ENCODE measurements at regions not wholly inside any gene's neighbourhood (a gene's known extent, or its start where the extent isn't known, plus 50 kb on each side); places are given as distances from the start of the nearest gene placed in this dataset.

DNA sequence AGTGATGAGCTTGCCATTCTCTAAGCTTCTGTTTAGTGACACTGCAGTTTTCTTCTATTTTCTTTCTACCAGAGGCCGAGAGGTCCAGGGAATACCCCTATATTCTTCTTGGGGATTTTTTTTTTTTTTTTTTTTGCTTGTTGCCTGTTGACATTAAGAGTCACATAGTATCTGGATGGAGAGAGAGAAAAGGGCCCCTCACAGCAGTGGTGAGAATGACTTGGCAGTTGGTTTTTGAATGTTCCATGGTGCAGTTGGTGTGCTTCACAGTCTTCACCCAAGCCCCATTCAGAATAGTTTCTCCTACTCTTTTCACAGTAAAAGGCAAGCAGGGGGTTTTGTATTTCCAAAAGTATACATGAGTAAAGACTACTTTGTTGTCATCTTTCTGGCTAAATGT is 577.9 kb downstream of the LMO7 start:
- DNase-seq (ENCODE audit: low spot score), result no peak
- intact Hi-C loops (cut with DNase I), result loop anchor here (10.0 kb wide), 1 partner anchor 339 kb away; no protein-coding TSS in a partner anchor

DNA sequence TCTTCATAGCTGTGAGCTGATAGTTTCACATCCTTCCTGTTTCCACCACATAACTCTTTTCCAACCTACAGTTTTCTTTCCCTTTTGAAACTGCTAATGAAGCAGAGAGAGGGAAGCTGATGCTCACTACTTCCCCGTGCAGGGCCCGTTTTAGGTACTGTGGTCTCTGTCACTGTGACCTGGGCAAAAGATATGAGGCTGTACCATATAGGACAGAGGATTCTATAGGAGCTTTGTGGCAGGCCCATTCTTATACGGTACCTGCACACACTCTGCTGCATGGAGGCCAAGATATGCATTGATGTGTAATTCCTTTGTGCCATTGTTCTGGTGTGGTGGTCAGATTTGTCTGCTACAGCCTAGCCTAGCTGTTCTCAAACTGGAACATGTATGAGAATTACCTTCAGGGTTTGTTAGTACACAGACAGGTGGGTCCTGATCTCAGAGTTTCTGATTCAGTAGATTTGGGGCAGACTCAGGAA is 577.3 kb downstream of the LMO7 start:
- no peak for DNase-seq (ENCODE audit: low spot score)
- intact Hi-C loops (cut with DNase I), result loop anchor here (10.0 kb wide), 1 partner anchor 339 kb away; no protein-coding TSS in a partner anchor

DNA sequence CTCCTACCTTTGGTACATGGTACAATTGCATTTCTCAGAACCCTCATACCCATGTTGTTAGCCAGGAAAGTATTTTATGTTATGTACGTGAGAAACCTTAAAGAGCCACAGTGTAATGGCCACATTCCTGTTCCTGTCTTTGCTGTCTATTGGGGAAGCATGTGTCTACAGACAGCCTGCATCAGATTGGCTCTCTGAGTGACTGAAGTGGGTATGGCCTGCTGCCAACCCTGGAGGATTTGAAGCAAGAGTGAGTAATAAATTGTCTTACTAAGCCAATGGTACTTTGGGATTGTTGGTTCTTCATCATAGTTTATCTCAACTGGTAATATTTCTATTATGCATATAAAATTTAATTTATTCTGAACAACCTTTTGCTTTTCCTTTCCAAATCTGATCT is 574.1 kb downstream of the LMO7 start:
- no peak for DNase-seq (ENCODE audit: low spot score)

DNA sequence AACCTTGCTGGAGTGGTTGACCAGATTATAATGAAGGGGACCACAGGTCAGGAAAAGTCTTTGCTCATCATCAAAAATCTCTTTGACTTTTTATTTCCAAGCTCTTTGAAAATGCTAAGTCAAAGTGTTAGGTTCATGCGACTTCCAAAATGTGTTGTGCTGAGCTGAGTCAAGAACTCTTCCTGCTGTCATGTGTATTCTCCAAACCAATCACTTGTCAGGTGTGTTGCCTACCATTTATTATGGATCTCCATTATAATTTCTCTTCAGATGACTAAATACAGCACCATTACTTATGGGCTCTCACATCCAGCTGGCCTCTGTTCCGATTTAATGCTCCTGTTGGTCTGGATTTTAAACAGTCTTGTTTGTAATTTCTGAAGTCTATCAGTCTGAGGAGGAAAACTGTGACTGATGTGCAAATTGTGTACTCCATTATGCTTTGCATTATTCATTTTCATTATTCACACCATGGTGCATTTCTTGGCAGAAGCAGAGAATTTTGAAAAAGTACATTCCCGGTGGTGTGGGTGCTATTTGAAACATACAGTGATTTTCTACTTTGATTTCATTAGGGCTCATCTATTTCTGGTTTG is 562.5 kb downstream of the LMO7 start:
- intact Hi-C loops (cut with DNase I), result no loop called here
- no peak for DNase-seq (ENCODE audit: low spot score)

More for the DNA sequence above, 574.1 kb downstream of the LMO7 start:
- intact Hi-C loops (cut with DNase I), result loop anchor here (10.0 kb wide), 1 partner anchor 335 kb away; no protein-coding TSS in a partner anchor

DNA sequence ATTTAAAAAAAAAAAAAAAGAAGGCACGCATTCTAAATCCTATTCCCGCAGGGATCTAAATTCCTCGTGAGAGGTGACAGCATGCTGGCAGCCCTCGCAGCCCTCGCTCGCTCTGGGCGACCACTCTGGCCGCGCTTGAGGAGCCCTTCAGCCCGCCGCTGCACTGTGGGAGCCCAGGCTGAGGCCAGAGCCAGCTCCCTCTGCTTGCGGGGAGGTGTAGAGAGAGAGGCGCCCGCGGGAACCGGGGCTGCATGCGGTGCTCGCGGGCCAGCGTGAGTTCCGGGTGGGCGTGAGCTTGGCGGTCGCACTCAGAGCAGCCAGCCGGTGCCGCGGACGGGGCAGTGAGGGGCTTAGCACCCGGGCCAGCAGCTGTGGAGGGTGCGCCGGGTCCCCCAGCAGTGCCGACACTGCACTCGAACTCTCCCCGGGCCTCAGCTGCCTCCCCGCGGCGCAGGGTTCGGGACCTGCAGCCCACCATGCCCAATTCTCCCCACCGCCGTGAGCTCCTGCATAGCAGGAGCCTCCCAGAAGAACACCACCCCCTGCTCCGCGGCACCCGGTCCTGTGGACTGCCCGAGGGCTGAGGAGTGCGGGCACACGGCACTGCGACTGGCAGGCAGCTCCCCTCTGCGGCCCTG is 553.9 kb downstream of the LMO7 start:
- DNase-seq (ENCODE audit: low spot score), result no peak
- intact Hi-C loops (cut with DNase I), result no loop called here

DNA sequence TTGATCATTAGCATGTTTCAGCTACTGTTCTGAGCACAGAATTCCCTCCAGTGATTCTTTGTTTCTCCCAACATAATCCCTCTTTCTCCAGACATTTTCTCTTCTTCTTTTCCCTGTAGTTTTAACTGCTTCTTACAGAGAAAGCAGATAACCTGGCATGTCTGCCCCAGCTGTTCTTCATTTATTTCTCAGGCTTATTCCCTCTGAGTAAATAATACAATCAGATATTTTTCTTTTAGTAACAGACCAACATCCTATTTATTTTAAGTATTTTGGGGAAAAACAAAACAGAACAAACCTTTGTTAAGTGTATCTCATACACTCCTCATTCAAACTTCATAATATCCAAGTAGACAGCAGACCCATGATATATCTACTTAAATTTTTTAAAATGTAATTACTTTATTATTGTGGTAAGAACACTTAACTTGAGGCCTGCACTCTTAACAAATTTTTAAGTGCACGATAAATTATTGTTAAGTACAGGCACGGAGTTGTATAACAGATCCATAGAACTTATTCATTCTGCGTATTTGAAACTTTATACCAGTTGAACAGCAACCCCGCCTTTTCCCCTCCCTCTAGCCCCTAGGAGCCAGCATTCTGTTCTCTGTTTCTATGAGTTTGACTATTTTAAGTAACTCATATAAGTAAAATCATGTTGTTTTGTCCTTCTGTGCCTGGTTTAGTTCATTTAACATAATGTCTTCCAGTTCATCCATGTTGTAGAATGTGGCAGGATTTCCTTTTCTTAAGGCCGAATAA is 540.0 kb downstream of the LMO7 start:
- intact Hi-C loops (cut with DNase I), result no loop called here

DNA sequence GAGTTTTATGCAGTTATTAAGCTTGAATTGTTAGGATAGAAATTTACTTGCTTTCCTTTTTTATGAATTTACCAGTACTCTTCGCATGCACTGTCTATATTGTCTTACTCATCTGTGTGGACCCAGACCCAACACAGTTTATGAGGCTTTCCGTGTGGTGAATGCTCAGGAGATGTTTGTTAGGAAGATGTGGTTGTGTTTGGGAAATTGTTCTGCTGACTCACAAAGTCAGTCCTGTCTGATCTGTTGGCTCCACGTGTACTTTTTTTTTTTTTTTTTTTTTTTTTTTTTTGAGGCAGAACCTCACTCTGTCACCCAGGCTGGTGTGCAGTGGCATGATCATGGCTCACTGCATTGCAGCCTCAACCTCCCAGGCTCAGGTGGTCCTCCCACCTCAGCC is 532.5 kb downstream of the LMO7 start:
- intact Hi-C loops (cut with DNase I), result no loop called here
- DNase-seq (ENCODE audit: low spot score), result no peak

More for the DNA sequence above, 540.0 kb downstream of the LMO7 start:
- DNase-seq (ENCODE audit: low spot score), result no peak

DNA sequence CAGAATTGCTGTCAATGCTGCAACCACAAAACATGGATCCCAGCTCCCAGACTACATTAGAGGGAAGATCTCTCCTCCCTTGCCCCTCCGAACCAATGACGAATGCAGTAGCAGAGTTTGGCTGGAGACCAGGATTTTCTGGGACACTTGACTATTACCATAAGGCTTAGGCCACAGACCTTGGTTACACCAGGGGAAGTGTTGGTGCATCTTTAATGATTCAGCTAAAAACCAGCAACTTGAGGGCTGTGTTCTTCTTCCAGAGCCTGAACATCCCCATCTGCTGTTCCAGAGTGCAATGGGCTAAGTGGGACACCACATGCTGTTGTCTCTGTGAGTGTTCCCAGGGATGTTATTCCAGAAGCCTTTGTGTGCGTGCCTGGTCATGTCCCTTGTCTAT is 528.2 kb downstream of the LMO7 start:
- no peak for DNase-seq (ENCODE audit: low spot score)
- intact Hi-C loops (cut with DNase I), result no loop called here

DNA sequence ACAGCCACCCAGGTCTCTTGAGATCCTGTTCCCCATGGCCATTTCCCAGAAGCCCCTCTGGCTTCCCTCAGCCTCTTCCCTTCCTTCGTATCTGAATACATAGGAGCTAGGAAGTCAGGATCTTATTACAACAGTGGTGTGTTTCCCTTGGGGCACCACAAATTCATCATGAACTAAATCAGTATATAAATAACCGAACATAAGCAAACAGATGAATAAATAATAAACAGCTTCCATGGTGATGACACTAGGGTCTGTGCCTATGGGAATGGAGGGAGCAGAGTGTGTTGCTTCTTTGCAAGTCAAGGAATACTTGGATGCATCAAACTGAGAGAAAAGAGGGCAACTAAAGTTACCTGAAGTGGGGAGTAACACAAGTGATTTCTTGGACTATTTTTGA is 527.6 kb downstream of the LMO7 start:
- intact Hi-C loops (cut with DNase I), result no loop called here
- DNase-seq (ENCODE audit: low spot score), result no peak

DNA sequence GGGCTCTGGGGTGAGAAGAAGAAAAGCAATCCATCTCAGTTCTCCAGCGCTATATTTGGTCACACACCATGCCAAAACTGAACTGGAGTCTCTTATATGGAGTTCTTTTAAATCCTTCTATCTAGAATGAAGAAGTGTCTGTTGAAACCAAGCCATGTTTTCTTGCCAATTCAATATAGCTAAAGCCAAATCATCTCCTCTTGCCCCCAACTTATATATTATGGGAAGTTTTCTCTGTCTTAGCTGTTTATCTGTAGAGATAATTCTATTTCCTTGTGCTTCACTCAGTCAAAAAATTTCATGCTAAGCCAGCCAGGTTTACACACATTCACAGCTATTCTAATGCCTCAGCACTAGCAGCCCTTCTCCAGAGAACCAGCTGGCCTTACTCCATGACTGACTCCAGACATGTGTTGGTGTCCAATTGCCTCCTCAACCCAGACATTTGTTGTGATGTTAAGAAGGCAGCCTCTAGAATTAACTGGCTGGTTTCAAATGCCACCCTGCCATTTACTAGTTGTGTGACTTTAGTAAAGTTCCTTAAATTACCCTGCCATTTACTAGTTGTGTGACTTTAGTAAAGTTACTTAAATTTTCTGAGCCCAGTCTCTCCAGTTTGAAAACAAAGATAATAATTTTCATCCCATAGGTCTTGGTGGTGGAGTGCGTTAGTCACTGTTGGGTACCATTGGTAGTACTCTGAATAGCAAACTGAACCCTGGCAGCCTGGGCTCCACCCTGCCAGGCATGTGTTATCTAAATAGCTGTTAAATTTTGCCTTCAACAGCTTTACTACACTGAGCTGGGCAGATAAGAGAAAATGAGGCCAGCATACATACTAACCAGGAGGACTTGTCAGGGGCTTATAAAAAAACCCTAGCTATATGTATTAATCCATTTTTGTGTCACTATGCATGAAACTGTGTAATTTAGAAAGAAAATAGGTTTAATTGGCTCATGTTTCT is 525.1 kb downstream of the LMO7 start:
- intact Hi-C loops (cut with DNase I), result no loop called here
- no peak for DNase-seq (ENCODE audit: low spot score)

DNA sequence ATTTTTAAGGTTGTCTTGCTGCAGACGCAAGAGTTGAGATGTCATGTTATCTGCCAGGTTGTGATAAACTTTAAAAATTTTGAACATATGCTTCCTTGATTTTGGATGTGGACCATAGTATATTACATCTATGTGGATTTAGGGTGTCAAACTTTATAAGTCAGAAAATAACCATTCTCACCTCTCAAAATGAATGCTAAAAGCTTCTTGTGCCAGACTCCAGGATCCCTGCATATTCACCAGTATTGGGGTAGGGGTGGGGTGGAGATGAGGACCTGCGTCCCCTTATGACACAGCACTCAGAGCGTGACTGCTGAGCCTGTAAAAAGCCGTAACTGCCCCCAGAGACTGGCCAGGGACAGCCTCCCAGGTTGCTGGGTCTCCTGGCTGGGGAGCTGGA is 524.4 kb downstream of the LMO7 start:
- no peak for DNase-seq (ENCODE audit: low spot score)
- intact Hi-C loops (cut with DNase I), result no loop called here

DNA sequence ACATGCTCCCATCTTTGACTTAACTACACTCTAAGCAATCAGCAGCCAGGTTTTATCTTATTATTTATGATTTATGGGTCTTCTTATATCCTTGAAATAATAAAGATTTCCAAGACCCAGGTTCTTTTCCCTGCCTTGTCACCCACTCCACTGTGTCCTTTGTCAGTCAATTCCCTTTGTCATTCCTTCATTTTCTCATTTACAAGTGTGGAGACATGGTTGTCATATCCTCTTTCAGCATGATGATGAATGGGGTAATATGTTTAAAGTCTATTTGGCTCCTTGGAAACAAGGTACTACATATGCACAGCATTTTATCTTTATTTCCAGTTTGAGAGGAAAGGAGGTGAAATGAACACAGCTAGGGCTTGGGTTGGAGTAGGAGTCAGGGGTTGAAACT is 521.8 kb downstream of the LMO7 start:
- DNase-seq (ENCODE audit: low spot score), result no peak
- intact Hi-C loops (cut with DNase I), result loop anchor here (10.0 kb wide), 1 partner anchor 233 kb away; no protein-coding TSS in a partner anchor

DNA sequence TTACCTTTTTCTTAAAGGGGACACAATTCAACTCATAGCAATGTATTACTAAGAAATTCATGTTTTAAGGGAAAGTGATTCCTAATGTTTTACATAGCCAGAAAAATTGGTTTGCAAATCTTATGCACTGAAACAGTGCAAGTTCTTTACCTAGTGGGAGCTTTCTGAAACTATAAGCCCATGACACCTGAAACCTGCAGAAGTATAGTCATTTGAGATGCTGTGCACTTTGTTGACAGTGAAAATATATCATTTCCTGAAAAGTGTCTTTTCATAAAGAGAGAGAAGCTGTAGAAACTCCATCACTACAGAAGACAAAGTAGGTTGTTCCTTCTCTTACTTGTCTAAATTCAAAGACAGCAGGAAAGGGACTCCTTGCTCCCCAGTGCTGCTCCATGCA is 517.1 kb downstream of the LMO7 start:
- intact Hi-C loops (cut with DNase I), result loop anchor here (10.0 kb wide), 1 partner anchor 228 kb away; no protein-coding TSS in a partner anchor

DNA sequence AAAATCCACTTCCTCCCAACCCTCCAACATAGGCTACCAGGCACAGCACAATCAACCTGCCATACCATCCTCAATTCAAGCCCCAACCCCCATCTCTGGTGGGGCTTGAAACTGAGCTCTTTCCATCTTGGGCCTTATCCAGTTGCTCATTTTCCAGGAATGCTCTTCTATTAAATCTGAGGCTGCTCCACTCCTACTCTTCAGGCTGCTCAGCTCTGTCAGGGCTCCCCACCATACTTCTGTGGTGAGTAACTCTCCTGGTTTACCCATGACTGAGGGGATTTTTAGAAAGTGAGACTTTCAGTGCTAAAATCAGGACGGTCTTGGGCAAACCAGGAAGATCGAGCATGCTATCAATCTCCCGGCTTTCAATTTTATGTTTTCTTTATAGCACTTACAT is 512.8 kb downstream of the LMO7 start:
- no peak for DNase-seq (ENCODE audit: low spot score)
- intact Hi-C loops (cut with DNase I), result no loop called here

More for the DNA sequence above, 517.1 kb downstream of the LMO7 start:
- no peak for DNase-seq (ENCODE audit: low spot score)

DNA sequence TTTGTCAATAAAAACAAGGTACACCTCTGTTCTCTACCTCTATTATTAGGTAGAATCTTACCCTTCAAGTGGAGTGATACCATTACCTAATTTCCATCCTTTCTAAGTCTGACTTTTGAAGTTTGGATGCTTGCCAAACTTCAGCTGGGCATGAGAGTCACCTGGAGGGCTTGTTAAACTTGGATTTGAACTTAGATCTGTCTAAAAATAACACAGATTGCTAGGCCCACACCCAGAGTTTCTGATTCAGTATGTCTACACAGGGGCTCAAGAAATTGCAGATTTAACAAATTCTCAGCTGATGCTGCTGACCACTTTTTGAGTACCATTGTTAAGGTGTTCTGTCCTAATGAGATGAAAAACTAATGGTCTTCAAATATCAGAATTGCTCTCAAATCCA is 512.2 kb downstream of the LMO7 start:
- intact Hi-C loops (cut with DNase I), result no loop called here

DNA sequence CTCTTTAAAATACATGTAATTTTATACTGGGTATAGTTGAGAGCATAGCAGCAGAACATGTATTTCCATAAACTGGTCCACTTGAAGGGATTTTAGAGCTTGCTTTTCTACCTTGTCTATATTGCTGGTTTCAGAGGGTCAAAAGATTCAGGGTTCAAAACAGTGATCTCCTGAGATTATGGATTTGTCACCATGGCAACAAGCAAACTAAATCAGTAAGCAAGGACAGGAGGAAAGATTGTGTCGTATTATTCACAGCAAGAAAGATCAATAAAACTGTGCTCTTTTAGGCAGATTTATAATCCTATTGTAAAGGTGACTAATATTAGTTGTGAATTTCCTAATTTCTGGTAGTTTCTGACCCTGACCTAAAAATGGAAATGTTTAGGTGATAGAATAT is 496.4 kb downstream of the LMO7 start:
- DNase-seq (ENCODE audit: low spot score), result no peak
- intact Hi-C loops (cut with DNase I), result no loop called here

More for the DNA sequence above, 512.2 kb downstream of the LMO7 start:
- no peak for DNase-seq (ENCODE audit: low spot score)

DNA sequence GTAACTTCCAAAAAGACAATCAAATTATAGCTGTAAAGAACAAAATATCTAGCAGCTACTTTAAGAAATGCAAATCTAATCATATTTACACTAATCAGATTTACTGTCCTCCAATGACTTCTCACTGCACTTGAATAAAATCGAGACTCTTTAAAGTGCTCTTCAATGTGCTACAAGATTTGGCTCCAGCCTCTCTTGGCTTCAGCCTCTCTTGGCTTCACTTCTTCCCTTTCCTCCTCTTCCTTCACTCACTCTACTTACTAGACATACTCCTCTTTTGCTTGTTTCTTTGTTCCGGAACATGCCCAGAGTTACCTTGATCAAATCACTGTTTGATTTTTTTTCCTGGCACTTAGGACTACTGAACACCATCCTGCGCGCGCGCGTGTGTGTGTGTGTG is 495.4 kb downstream of the LMO7 start:
- no peak for DNase-seq (ENCODE audit: low spot score)
- intact Hi-C loops (cut with DNase I), result no loop called here

DNA sequence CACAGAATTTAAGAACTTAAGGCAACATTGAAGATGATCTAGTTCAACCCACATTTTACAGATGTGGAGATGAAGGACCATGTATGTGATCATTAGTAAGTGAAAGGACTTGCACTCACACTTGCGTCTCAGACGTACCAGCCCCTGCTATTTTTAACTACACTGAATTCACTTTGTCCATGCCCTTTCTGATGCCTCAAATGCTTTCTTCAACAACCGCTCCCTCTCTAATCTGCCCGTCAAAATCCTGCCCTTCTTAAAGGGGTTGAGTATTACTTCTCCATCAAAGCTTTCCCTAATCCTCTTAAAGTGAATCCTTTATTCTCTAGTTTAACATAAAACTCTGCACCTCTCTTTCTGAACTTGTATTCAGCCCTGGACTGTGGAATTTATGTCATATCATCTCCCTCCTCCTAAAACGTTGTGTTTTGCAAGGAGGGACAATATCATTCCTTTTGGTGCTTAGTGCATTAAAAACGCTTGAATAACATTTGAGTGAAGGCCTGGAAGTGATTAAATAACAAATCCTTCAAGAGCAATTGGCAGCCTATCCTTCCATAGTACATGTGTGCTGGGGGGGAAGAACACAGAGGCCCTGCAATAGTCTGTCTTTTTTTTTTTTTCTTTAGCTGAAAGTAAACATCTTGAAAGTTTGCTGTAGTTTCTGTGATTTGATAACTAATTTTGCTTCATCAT is 493.3 kb downstream of the LMO7 start:
- intact Hi-C loops (cut with DNase I), result no loop called here

DNA sequence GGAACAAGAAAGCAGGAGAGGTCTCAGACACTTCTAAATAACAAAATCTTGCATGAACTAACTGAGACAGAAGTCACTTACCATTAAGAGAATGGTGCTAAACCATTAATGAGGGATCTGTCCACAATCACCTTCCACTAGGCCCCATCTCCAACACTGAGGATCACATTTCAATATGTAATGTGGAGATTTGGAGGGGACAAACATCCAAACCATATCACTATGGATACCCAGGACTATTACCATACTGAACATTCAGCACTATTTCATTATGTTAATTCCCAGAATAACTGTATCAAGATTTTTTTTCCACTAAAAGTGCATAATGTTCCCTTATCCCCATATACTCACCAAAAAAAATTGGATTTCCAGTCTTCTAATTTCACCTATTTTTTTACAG is 491.8 kb downstream of the LMO7 start:
- no peak for DNase-seq (ENCODE audit: low spot score)
- intact Hi-C loops (cut with DNase I), result no loop called here

More for the DNA sequence above, 493.3 kb downstream of the LMO7 start:
- no peak for DNase-seq (ENCODE audit: low spot score)

Measured in cardiac septum (tissue), 1 donor.